KOPT-K1 (cell line): ENCODE measurements at regions not wholly inside any gene's neighbourhood (a gene's known extent, or its start where the extent isn't known, plus 50 kb on each side); places are given as distances from the start of the nearest gene placed in this dataset.

ENCODE experiments used
- H3K27ac ChIP-seq: fragments of 200-600 bp; sonication (generic); 2 replicates; pipeline ENCODE4 v1.5.1; 2016; ENCODE audit warnings: antibody characterized with exemption, mild to moderate bottlenecking, low read depth, low read length; ENCODE audit not compliant: poor library complexity, severe bottlenecking
- H3K36me3 ChIP-seq: fragments of 200-600 bp; sonication (generic); 2 replicates; pipeline ENCODE4 v1.5.1; 2017; ENCODE audit warnings: antibody characterized with exemption, mild to moderate bottlenecking, low read length, moderate library complexity; ENCODE audit not compliant: insufficient read depth
- H3K9me3 ChIP-seq: fragments of 200-600 bp; sonication (generic); 2 replicates; pipeline ENCODE4 v1.5.1; 2017; ENCODE audit warnings: antibody characterized with exemption, low read length, mild to moderate bottlenecking; ENCODE audit not compliant: insufficient read depth, poor library complexity, severe bottlenecking

GRCh38 chr6:51495096-51495495 is 592.3 kb downstream of the PKHD1 start:
- no peaks in the 10 kb centered on the region for H3K36me3 ChIP-seq
- no peak overlapping the region for H3K27ac ChIP-seq
- no peaks in the 10 kb centered on the region for H3K9me3 ChIP-seq

GRCh38 chr6:51495610-51496396 is 591.6 kb downstream of the PKHD1 start:
- H3K9me3 ChIP-seq, result no peaks in the 10 kb centered on the region
- no peak overlapping the region for H3K27ac ChIP-seq
- H3K36me3 ChIP-seq, result no peaks in the 10 kb centered on the region

- Histone ChIP-seq H3K27ac (no peak overlapping the region), H3K9me3 (no peaks in the 10 kb centered on the region), H3K36me3 (no peaks in the 10 kb centered on the region)
Measured at GRCh38 chr6:51502996-51503395, 584.4 kb downstream of the PKHD1 start.

GRCh38 chr6:51505434-51505833 is 582.0 kb downstream of the PKHD1 start:
- Histone ChIP-seq H3K36me3 (no peaks in the 10 kb centered on the region), H3K9me3 (no peaks in the 10 kb centered on the region), H3K27ac (no peak overlapping the region)

DNA sequence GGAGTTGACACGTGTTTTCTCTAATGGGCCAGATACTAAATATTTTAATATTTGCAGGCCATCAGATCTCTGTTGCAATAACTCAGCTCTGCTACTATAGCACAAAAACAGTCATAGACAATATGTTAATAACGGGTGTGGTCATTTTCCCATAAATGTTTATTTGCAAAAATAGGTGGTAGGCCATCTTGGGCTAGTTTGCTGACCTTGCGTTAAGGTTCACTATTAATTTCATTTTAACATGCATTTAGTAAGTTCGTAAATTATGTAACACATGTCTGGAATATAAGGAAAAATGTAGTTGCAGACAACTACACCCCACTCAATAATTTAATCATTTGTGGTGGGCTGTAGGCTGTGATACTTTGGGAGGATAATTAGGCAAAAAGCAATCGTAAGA is 577.8 kb downstream of the PKHD1 start:
- Histone ChIP-seq H3K36me3 (no peaks in the 10 kb centered on the region), H3K9me3 (no peaks in the 10 kb centered on the region), H3K27ac (no peak overlapping the region)

- no peaks in the 10 kb centered on the region for H3K9me3 ChIP-seq
- H3K27ac ChIP-seq, result no peak overlapping the region
- H3K36me3 ChIP-seq, result no peaks in the 10 kb centered on the region
Measured at GRCh38 chr6:51511081-51511480, 576.3 kb downstream of the PKHD1 start.

DNA sequence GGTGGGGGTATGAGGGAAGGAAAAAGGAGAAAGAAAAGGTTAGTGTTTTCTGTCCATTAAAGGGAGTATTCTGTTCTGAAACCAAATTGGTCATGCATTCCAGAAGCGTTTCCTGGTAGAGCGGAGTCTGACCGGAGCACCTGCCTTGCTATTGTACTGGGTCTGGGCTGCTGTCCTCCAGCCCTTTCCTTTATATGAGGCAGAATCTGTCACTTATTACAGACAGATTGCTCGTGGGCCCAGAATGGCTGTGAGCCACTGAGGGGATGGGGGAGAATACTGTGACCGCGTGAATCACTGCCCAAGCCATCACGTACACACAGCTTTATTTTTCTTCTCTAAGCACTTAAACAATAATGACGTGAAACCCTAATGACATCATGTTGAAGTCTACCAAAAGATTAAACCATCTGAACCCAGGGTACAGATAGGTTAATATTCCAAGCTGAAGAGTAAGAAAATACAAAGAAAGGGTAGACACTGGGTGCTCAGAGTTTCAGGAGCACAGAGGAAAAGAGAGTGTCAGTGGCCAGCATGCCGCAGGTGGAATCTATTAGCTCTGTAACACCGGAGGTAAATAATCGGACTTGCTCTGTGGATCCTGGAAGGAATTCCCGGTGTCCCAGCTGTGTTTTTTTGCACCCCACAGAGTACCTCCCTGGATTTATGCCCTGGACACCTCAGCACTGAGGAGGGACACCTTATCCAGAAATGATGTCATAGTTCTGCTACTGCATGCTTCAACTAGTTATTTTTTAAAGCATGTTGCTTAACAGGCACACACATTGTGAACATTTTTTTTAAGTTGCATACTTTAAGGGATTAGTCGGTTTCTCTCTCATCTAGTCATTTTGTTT is 573.3 kb downstream of the PKHD1 start:
- Histone ChIP-seq H3K36me3 (no peaks in the 10 kb centered on the region), H3K27ac (no peak overlapping the region), H3K9me3 (peaks cover 3% of the 10 kb centered on the region)

GRCh38 chr6:51514748-51515402 is 572.5 kb downstream of the PKHD1 start:
- H3K27ac ChIP-seq, result no peak overlapping the region

GRCh38 chr6:51526049-51526448 is 561.4 kb downstream of the PKHD1 start:
- Histone ChIP-seq H3K27ac (no peak overlapping the region), H3K36me3 (no peaks in the 10 kb centered on the region), H3K9me3 (no peaks in the 10 kb centered on the region)

More at GRCh38 chr6:51514748-51515402, 572.5 kb downstream of the PKHD1 start:
- Histone ChIP-seq H3K9me3 (peaks cover 3% of the 10 kb centered on the region), H3K36me3 (no peaks in the 10 kb centered on the region)

DNA sequence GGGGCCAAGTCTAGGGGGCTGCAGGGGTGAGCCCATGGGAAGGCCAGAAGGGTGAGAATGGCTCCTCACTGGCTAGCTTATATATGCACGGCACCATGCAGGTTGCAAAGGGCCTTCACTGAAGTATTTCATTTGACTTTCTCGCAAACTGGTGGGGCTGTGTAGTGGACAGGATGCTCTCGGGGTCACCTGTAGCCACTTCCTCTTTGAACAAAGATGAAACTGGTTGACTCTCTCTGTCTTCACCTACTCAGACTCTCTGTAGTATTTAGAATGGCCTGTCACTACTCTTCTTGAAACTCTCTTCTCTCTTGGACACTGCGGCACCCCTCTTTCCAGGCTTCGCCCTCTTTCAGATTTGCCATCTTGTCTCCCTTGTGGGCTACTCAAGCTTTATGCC is 560.5 kb downstream of the PKHD1 start:
- Histone ChIP-seq H3K27ac (no peak overlapping the region), H3K9me3 (no peaks in the 10 kb centered on the region), H3K36me3 (no peaks in the 10 kb centered on the region)

DNA sequence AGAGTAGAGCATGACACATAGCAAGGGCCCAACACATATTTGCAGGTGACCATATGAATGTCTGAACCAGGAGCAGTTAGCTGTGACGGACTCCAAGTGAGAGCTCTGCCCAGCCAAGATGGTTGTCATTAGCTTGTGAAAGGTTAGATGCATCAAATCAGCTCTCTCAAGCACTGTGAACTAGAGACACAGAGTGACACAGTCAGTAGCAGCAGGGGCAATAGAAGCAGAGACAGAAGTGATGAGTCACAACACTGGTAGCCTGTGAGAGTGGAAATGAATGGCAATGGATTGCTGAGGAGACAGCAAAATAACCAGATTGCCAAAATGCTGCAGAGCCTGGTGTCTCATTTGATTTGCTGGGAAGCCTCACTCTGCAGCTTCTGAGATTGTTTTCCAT is 558.9 kb downstream of the PKHD1 start:
- Histone ChIP-seq H3K27ac (no peak overlapping the region), H3K9me3 (no peaks in the 10 kb centered on the region), H3K36me3 (no peaks in the 10 kb centered on the region)

- no peaks in the 10 kb centered on the region for H3K36me3 ChIP-seq
- H3K27ac ChIP-seq, result no peak overlapping the region
- H3K9me3 ChIP-seq, result no peaks in the 10 kb centered on the region
Measured at GRCh38 chr6:51529240-51529639, 558.2 kb downstream of the PKHD1 start.

GRCh38 chr6:51531623-51532022 is 555.8 kb downstream of the PKHD1 start:
- H3K9me3 ChIP-seq, result no peaks in the 10 kb centered on the region
- H3K27ac ChIP-seq, result peak overlapping the region; percentile 15
- no peaks in the 10 kb centered on the region for H3K36me3 ChIP-seq

DNA sequence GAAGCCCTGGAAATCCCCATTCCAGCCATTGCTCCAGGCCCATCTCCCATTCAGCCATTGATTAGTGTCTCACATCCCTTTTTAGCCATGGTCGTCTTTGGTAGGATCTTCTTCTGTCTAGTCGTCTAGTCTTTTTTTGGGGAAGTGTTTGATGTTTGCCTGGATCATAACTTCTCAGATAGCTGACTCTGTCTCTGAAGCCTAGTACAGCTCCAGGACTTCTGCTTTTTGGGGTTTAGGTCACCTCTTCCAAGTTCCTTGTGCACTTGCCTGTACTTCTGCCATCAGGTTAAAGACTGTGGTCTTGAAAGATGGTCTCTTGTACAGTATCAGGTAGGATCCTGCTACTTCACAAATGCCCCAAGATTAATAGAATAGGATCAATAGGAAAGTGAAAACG is 553.5 kb downstream of the PKHD1 start:
- H3K27ac ChIP-seq, result no peak overlapping the region
- no peaks in the 10 kb centered on the region for H3K9me3 ChIP-seq
- no peaks in the 10 kb centered on the region for H3K36me3 ChIP-seq

GRCh38 chr6:51535327-51535726 is 552.1 kb downstream of the PKHD1 start:
- H3K36me3 ChIP-seq, result no peaks in the 10 kb centered on the region
- no peaks in the 10 kb centered on the region for H3K9me3 ChIP-seq
- peak overlapping the region; percentile 33 for H3K27ac ChIP-seq
